ENCODE measurements at regions not wholly inside any gene's neighbourhood (a gene's known extent, or its start where the extent isn't known, plus 50 kb on each side); places are given as distances from the start of the nearest gene placed in this dataset.

- TF ChIP-seq, protein P1, sequence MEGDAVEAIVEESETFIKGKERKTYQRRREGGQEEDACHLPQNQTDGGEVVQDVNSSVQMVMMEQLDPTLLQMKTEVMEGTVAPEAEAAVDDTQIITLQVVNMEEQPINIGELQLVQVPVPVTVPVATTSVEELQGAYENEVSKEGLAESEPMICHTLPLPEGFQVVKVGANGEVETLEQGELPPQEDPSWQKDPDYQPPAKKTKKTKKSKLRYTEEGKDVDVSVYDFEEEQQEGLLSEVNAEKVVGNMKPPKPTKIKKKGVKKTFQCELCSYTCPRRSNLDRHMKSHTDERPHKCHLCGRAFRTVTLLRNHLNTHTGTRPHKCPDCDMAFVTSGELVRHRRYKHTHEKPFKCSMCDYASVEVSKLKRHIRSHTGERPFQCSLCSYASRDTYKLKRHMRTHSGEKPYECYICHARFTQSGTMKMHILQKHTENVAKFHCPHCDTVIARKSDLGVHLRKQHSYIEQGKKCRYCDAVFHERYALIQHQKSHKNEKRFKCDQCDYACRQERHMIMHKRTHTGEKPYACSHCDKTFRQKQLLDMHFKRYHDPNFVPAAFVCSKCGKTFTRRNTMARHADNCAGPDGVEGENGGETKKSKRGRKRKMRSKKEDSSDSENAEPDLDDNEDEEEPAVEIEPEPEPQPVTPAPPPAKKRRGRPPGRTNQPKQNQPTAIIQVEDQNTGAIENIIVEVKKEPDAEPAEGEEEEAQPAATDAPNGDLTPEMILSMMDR (IDR thresholded peaks at IDR 0.05), result no peak
- no peak overlapping the region for H3K27ac ChIP-seq
- H3K4me3 ChIP-seq, result no peak overlapping the region
- DNase-seq (ENCODE audit: low spot score), result no peak
Measured at GRCh38 chr3:67083277-67083676, 85.2 kb downstream of the KBTBD8 start.

GRCh38 chr3:67087788-67088187 lies 89.7 kb downstream of the KBTBD8 start:
- no peak for DNase-seq (ENCODE audit: low spot score)
- Histone ChIP-seq H3K27ac (no peak overlapping the region), H3K4me3 (no peak overlapping the region)
- TF ChIP-seq, protein P1 (IDR thresholded peaks at IDR 0.05), result no peak

GRCh38 chr3:67090474-67090873 lies 92.4 kb downstream of the KBTBD8 start:
- DNase-seq (ENCODE audit: low spot score), result no peak
- no peak overlapping the region for H3K27ac ChIP-seq
- no peak overlapping the region for H3K4me3 ChIP-seq
- TF ChIP-seq, protein P1 (IDR thresholded peaks at IDR 0.05), result no peak

DNA sequence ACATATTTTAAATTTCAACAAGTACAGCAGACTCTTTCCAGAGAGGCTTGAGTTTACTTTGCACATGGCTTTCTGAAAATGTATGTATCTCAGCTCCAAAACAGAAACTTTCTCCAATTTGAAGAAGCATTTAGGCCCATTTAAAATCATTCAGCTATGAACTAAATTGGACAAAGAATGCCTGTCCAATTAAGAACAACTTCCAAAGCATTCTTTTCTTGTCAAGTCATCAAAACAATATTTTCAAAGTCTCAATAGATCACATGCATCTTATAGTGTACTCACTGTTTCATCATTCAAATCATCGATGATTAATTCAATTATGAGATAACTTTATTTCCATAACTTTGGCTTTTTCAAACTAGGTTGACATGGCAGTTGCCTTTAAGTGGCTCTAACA lies 95.2 kb downstream of the KBTBD8 start:
- H3K27ac ChIP-seq, result no peak overlapping the region
- TF ChIP-seq, protein P1 (IDR thresholded peaks at IDR 0.05), result no peak
- DNase-seq (ENCODE audit: low spot score), result no peak
- no peak overlapping the region for H3K4me3 ChIP-seq

DNA sequence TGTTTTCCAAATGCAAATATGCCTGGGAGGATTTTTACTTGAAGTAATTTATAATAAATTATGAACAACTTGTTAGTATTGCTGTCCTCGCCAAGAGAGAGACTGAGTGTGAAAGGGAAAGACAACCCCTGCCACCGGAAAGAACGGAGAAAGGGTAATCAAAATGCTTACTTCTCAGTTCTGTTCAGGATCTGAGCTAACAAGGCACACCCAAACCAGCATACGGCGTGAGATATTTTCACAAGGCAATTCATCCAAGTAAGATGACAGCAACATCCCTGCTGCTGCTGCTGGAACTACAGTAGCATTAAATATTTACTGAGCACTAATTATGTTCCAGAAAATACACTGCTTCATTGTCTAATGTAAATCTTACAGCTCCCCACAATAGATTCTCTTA lies 96.1 kb downstream of the KBTBD8 start:
- TF ChIP-seq, protein P1 (IDR thresholded peaks at IDR 0.05), result no peak
- no peak overlapping the region for H3K27ac ChIP-seq
- DNase-seq (ENCODE audit: low spot score), result no peak
- H3K4me3 ChIP-seq, result no peak overlapping the region

GRCh38 chr3:67094774-67095173 lies 96.7 kb downstream of the KBTBD8 start:
- TF ChIP-seq, protein P1 (IDR thresholded peaks at IDR 0.05), result no peak
- no peak overlapping the region for H3K4me3 ChIP-seq
- no peak overlapping the region for H3K27ac ChIP-seq
- DNase-seq (ENCODE audit: low spot score), result no peak

DNA sequence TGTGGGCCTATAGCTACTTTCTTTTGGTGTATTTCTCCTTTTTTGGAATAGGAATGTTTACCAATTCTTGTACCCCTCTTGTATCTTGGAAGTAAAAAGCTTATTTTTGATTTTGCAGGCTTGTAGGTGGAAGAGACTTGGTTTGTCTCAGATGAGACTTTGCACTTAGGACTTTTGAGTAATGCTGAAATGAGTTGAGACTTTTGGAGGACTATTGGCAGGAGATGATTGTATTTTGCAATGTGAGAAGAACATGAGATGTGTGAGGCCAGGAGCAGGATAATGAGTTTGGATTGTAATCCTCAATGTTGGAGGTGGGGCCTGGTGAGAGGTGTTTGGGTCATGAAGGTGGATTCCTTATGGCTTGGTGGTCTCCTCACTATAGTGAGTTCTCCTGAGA lies 106.3 kb downstream of the KBTBD8 start:
- no peak for DNase-seq (ENCODE audit: low spot score)
- Histone ChIP-seq H3K4me3 (no peak overlapping the region), H3K27ac (no peak overlapping the region)
- TF ChIP-seq, protein P1 (IDR thresholded peaks at IDR 0.05), result no peak
